Left ventricle myocardium superior (tissue), 1 donor: ENCODE measurements at regions not wholly inside any gene's neighbourhood (a gene's known extent, or its start where the extent isn't known, plus 50 kb on each side); places are given as distances from the start of the nearest gene placed in this dataset.
"Not testable (repeated sequence)": the region's sequence is repeated elsewhere in the genome, so short reads cannot be mapped to it uniquely, and the experiment has no call there.

ENCODE experiments used
- ATAC-seq: fragments of 200-7000 bp; cut with Tn5 transposase; one replicate; pipeline ENCODE4 v1.9.1; 2020; ENCODE audit warnings: mild to moderate bottlenecking, moderate library complexity
- DNase-seq: peaks from one replicate; pipeline ENCODE4 v3.0.0-alpha.2; 2020
- intact Hi-C: fragments of 100-400 bp; cut with micrococcal nuclease; formaldehyde crosslinking; loops from one replicate; pipeline ENCODE4 v1.11.0; 2022
- donor health status: DM: no; HTN: yes; CAD: no; lungs with severe emphysema.

DNA sequence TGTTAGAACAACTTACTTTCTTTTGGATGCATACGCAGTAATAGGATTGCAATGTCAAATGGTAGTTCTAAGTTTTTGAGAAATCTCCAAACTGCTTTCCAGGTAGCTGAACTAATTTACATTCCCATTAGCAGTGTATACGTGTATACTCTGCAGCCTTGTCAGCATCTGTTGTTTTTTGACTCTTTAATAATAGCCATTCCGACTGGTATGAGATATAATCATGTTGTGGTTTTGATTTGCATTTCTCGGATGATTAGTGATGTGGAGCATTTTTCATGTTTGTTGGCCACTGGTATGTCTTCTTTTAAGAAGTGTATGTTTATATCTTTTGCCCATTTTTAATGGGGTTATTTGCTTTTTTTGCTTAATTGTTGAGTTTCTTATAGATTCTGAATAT, 76.9 kb upstream of the HNRNPA1L2 start:
- intact Hi-C loops, DNase-seq, ATAC-seq: not testable (repeated sequence)

GRCh38 chr13:52569904-52570602, 72.2 kb upstream of the HNRNPA1L2 start:
- DNase-seq = peak; percentile 47
- intact Hi-C loops = not testable (repeated sequence)
- peak; percentile 94 for ATAC-seq

DNA sequence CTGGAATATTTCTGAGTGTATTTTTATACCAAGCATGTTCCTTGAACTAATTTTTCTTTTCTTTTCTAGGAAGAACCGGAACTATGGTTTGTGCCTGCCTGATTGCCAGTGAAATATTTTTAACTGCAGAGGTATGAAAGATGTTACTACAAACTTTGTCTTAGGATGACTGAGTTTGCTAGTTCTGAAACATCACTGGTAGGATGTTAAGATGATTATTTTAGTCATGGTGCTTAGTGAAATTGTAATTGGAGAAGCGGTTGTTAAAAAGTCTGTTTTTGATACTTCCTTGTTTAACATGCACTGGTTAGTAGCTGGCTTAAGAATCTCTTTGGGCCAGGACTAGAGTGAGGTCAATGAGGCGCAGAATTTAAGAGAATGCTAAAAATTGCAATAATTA, 71.1 kb upstream of the HNRNPA1L2 start:
- ATAC-seq, intact Hi-C loops, DNase-seq: not testable (repeated sequence)

DNA sequence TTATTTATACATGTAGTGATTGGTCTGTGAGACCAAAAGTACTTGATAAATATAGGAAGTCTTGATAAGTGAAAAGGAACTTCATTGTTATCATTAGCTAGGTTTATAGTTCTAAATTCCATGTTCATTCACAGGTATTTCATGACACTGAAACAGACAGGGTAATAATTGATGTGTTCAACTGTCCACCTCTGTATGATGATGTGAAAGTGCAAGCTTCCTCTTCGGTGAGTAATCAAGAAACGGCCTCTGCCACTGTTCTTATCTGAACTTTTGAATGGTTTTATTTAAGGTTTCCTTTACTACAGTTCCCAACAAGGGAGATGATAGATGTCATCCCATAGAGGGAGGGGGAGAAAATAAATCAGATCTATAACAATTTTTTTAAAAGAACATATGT, 59.3 kb upstream of the HNRNPA1L2 start:
- intact Hi-C loops, ATAC-seq, DNase-seq: not testable (repeated sequence)
